ENCODE measurements at regions not wholly inside any gene's neighbourhood (a gene's known extent, or its start where the extent isn't known, plus 50 kb on each side); places are given as distances from the start of the nearest gene placed in this dataset.
A peak's percentile ranks its signal among the peaks of the same experiment; 100 is the strongest.

- H3K4me3 ChIP-seq (ENCODE audit: control insufficient read depth, low read depth, low read length): no peak overlapping the region
- TF ChIP-seq CTCF (conservative IDR thresholded peaks at IDR 0.05; ENCODE audit: control insufficient read depth, insufficient read depth, low read depth, low read length): no peak
- DNase-seq (ENCODE audit: low read depth): peak; percentile 61
Observed at GRCh38 chr3:177440456-177441104, 243.3 kb upstream of the TBL1XR1 start.

- TF ChIP-seq CTCF (conservative IDR thresholded peaks at IDR 0.05; ENCODE audit: control insufficient read depth, insufficient read depth, low read depth, low read length): no peak
- peak; percentile 46 for DNase-seq (ENCODE audit: low read depth)
- no peak overlapping the region for H3K4me3 ChIP-seq (ENCODE audit: control insufficient read depth, low read depth, low read length)
Observed at GRCh38 chr3:177441276-177441812, 244.1 kb upstream of the TBL1XR1 start.

GRCh38 chr3:177441813-177442646 lies 244.7 kb upstream of the TBL1XR1 start:
- H3K4me3 ChIP-seq (ENCODE audit: control insufficient read depth, low read depth, low read length): no peak overlapping the region
- peak; percentile 42 for DNase-seq (ENCODE audit: low read depth)
- TF ChIP-seq CTCF (conservative IDR thresholded peaks at IDR 0.05; ENCODE audit: control insufficient read depth, insufficient read depth, low read depth, low read length): no peak

- TF ChIP-seq CTCF (conservative IDR thresholded peaks at IDR 0.05; ENCODE audit: control insufficient read depth, insufficient read depth, low read depth, low read length): no peak
- no peak for DNase-seq (ENCODE audit: low read depth)
- H3K4me3 ChIP-seq (ENCODE audit: control insufficient read depth, low read depth, low read length): no peak overlapping the region
Observed at GRCh38 chr3:177443469-177443868, 246.2 kb upstream of the TBL1XR1 start.

GRCh38 chr3:177444696-177445095 lies 247.4 kb upstream of the TBL1XR1 start:
- DNase-seq (ENCODE audit: low read depth): no peak
- no peak overlapping the region for H3K4me3 ChIP-seq (ENCODE audit: control insufficient read depth, low read depth, low read length)
- no peak for TF ChIP-seq CTCF (conservative IDR thresholded peaks at IDR 0.05; ENCODE audit: control insufficient read depth, insufficient read depth, low read depth, low read length)

GRCh38 chr3:177445549-177445948 lies 248.3 kb upstream of the TBL1XR1 start:
- no peak for DNase-seq (ENCODE audit: low read depth)
- no peak overlapping the region for H3K4me3 ChIP-seq (ENCODE audit: control insufficient read depth, low read depth, low read length)
- no peak for TF ChIP-seq CTCF (conservative IDR thresholded peaks at IDR 0.05; ENCODE audit: control insufficient read depth, insufficient read depth, low read depth, low read length)
